GM18861 (cell line): ENCODE measurements at regions not wholly inside any gene's neighbourhood (a gene's known extent, or its start where the extent isn't known, plus 50 kb on each side); places are given as distances from the start of the nearest gene placed in this dataset.
"Not testable (repeated sequence)": the region's sequence is repeated elsewhere in the genome, so short reads cannot be mapped to it uniquely, and the experiment has no call there.

Experiments
- ATAC-seq: cut with Tn5 transposase; IDR thresholded peaks from one replicate; pipeline ENCODE4 v1.9.1; 2021; ENCODE audit not compliant: unreplicated experiment

DNA sequence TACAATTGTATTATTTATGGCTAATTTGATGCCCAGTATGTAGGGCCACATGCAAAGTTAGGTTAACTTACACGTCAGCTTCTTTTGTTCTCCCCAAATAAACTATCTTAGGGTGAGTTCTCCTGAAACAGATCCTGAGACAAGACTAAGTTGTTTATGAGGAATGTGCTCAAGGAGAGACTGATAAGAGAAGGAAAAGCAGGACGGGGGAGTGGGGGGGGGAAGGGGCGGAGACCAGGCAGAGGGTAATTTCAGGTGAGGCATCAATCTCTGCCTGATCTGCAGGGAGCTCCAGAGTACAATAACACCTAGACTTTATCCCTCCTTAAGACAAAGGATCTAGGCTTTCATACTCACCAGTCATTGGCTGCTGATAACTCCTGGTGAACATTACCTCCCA lies 220.6 kb upstream of the BTBD3 start:
- no peak for ATAC-seq

- no peak for ATAC-seq
Measured at GRCh38 chr20:11697646-11698045, 220.0 kb upstream of the BTBD3 start.

DNA sequence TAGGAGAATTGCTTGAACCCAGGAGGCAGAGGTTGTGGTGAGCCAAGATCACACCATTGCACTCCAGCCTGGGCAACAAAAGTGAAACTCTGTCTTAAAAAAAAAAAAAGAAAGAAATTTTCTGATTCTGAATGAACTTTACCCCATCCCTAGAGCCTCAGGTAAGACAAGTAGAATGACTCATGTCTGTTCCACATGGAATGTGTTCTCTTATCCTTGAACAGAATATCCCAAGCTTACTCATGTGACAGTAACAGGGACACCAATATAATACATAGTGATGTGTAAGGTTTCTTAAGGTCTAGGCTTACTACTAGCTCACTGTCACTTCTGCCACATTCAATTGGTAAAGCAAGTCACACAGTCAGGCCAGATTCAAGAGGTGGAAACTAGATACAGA lies 219.6 kb upstream of the BTBD3 start:
- no peak for ATAC-seq

DNA sequence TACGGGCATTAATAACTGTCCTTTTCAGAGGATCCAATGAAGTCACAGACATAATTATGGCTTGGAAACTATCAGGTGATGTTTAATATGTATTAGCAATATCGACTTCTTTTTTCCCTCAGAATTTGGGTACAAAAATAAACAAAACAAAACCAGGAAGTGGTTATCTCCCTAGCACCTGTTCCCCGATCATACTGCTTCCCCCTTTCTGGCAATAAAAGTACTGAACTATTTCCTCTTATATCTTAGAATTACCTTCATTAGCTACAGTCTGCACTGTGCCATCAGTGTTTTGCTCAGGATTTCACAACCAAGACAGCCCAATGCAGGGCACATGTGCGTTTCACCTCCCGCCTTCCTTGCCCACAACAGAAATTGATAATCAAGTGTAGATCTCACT lies 216.9 kb upstream of the BTBD3 start:
- no peak for ATAC-seq

DNA sequence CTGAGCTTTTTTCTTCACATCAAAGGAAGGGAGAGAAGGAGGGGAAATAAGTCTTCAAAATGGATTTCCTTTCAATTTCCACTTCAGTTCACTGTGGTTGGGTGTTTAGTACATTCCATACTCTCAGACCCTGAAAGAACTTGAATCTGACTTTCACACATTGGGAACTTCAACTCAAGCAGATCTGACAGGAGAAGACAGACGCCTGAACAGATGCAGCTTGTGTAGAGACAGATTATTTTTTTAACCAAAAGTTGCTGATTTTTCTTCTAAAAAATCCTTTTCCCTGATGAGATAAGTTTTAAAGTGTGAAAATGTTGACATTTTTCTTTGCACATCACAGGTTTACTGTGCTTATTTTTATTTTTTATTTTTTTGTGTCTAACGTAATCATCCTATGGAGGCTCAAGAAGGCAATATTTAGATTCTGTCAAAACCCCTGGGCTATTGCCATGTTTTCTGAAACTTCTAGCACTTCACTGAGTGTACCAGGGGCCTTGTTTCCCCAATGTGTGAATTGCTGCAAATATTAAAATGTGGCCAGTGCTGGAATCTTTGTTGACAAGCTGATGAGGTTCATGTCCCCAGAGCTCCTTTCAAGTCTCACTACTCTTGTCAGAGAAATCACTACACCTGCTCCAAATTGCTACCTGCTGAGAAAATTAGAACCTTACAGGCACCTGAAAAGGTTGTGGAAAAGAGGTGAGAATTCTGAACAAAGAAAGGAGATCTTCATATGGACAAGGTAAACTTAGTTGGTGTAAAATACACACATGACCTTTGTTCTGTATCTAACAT lies 214.8 kb upstream of the BTBD3 start:
- no peak for ATAC-seq

- no peak for ATAC-seq
Measured at GRCh38 chr20:11705512-11705911, 212.2 kb upstream of the BTBD3 start.

DNA sequence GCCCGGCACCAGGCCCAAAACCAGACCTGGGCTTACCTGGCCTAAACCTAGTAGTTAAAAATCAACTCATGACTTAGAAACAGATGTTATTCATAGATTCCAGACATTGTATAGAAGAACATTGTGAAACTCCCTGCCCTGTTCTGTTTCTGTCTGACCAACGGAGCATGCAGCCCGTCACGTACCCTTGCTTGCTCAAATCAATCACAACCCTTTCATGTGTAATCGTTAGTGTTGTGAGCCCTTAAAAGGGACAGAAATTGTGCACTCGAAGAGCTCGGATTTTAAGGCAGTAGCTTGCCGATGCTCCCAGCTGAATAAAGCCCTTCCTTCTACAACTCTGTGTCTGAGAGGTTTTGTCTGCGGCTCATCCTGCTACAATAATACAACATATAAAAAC lies 209.5 kb upstream of the BTBD3 start:
- ATAC-seq, result not testable (repeated sequence)

DNA sequence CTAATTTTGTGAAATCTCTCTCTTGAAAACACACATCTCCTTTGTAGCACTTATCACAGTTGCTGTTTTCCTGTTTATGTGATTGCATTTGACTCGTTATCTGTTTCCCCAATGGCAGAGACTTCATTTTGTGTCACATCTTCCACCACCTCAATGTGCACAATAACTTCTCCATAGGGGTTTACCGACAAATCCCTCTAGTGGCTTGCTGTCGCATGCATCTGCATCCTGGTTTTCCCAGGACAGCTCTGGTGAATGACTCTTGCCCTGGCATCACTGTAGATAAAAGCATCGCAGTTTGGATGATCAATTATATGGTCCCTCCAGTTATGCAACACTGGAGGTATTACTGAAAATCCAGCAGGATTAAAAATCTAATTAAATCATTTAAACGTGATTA lies 206.5 kb upstream of the BTBD3 start:
- no peak for ATAC-seq

- ATAC-seq, result no peak
Measured at GRCh38 chr20:11712639-11713160, 205.0 kb upstream of the BTBD3 start.

GRCh38 chr20:11714886-11715285 lies 202.8 kb upstream of the BTBD3 start:
- ATAC-seq, result no peak

DNA sequence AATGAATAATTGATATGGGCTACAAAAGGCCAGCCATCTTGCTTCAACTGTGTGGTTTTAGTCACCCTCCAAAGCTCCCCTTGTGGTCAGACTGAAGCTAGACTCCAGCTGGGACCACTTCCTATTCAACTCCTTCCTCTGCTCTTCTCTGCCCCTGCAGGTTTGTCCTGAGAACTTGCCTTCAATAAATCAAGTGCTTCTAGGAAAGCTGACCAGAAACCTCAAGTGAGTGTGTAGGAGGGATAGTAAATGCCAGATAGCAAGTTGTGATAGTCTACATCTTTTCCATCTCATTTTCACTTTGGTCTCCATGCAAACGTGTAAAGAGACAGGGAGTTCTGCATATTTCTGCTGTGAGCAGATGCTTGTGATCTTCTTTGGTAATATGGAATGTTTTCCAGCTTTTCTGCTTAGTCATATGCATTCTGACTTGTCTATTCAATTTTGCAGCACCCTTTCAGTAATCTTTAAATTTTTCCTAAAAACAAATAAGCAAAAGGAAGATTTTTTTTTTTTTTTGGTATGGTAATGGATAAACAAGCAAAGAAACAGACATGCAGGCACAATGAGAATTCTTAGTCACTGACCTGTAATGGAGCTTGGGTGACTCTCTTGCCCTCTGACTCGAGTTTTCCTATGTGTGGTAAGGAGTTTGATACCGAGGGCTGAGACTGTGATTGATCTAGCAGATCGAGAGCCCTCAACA lies 201.3 kb upstream of the BTBD3 start:
- ATAC-seq, result no peak

- ATAC-seq, result no peak
Measured at GRCh38 chr20:11716945-11717248, 200.8 kb upstream of the BTBD3 start.

- no peak for ATAC-seq
Measured at GRCh38 chr20:11717562-11717961, 200.1 kb upstream of the BTBD3 start.

DNA sequence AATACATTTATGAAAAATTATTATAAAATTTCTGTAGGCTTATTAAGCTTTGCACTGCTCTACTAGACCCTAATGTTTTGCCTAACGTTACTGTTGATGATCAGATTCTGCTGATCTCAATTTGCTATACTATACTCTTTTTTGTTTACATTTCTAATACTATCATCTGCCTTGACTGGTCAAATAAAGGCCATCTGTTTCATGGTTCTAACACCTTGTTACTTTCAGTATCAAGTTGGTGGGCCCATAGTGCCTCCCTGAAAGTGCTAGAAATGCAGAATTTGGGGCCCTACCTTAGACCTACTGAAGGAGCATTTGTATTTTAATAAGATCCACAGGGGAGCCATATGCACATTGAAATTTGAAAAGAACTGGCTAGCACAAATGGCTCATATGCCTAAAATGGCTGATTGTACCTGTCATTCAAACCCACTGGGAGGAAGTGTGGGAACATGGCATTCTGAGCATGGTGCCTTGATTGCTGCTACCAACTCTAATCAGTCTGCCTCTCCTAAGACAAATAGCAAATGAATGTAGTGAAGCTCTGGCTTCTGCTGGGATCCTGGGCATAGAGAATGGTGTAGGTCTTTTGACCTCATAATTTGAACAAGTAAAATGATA lies 199.1 kb upstream of the BTBD3 start:
- no peak for ATAC-seq

DNA sequence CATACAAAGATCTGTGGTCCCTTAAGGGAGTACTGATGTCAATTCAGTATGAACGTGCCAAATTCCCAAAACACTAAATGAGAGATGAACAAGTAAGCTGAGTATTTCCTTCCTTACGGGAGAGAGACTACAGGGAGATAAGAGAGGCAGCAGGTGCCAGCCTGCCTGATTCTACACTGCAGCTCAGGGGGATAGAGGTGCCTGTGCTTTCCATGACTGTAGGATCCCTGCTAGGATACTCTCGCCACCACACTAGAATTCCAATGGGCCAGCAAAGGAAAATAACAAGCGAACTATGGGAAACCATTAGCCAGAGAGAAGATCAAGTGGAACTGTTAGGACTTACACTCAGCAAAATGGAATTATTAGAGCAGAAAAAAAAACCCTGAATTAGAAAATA lies 198.5 kb upstream of the BTBD3 start:
- no peak for ATAC-seq

GRCh38 chr20:11721411-11721810 lies 196.3 kb upstream of the BTBD3 start:
- ATAC-seq, result no peak

GRCh38 chr20:11724097-11724496 lies 193.6 kb upstream of the BTBD3 start:
- no peak for ATAC-seq

GRCh38 chr20:11726026-11726425 lies 191.7 kb upstream of the BTBD3 start:
- no peak for ATAC-seq

DNA sequence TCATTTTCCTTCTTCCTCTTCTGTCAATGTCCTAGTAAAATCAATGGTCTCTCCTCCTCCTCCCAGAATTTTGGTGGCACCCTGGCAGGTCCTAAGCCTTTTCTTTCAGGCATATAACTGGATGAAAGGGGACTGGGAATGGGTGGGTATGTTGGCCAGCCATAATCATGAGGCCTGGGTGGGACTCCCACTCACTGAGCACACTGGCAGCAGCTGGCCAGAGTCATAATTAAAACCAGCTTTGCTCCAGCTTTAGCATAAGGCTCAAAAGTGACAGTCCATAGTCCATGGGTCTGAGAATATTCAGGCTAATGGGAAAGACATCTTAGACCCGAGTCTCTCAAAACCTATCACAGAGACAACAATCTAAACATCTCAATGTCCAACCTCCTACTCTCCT lies 190.0 kb upstream of the BTBD3 start:
- no peak for ATAC-seq

DNA sequence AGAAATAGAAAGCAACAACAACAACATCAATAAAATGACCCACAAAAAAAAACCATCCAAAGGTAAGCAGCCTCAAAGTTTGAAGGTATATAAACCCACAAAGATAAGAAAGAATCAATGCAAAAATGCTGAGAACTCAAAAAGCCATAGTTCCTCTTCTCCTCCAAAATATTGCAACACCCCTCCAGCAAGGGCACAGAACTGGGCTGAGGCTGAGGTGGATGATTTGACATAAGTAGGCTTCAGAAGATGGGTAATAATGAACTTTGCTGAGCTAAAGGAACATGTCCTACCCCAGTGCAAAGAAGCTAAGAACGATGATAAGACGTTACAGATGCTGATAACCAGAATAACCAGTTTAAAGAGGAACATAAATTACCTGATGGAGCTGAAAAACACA lies 188.8 kb upstream of the BTBD3 start:
- ATAC-seq, result no peak

DNA sequence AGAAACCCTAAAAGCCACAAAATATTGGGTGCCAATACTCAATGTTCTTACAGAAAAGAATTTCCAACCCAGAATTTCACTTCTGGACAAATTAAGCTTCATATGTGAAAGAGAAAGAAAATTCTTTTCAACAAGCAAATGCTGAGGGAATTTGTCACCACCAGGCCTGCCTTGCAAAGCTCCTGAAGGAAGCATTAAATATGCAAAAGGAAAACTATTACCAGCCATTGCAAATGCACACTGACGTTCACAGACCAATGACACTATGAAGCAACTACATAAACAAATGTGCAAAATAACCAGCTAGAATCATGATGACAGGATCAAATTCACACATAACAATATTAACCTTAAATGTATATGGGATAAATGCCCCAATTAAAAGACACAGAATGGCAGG lies 187.9 kb upstream of the BTBD3 start:
- ATAC-seq, result no peak

- no peak for ATAC-seq
Measured at GRCh38 chr20:11734431-11734830, 183.3 kb upstream of the BTBD3 start.
